OCI-LY7 (cell line): ENCODE measurements at regions not wholly inside any gene's neighbourhood (a gene's known extent, or its start where the extent isn't known, plus 50 kb on each side); places are given as distances from the start of the nearest gene placed in this dataset.

Source experiments
- EZH2phosphoT487 ChIP-seq: fragments of 200-600 bp; sonication (generic); IDR thresholded peaks from 2 replicates; pipeline ENCODE4 v1.6.1; 2018; ENCODE audit warnings: low read depth, borderline replicate concordance, mild to moderate bottlenecking, mixed run types, antibody characterized with exemption, low read length, moderate library complexity, mixed read lengths
- TF ChIP-seq, protein P1 (sequence below): fragments of 200-600 bp; sonication (generic); conservative IDR thresholded peaks from 2 replicates; pipeline ENCODE4 v1.5.1; 2014; ENCODE audit warnings: mild to moderate bottlenecking, antibody characterized with exemption, low read length, moderate library complexity, mixed read lengths

DNA sequence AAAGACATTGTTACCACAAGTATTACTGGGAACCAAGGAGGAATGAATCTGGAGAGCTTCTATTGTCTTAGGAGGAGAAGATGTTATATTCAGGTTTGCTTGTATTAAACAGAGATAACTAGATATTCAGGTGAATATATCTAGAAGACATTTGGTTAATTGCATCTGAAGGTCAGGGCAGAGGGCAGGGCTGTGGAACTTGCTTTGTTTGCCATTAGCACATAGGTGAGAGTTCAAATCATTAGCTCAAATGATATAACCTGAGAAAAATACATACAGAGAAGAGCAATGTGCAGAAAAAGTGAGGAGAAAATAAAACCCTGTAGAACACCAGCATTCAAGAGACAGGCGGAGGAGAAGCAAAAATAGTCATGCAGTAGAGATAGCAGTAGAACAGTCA is 116.8 kb downstream of the DNAJB9 start:
- TF ChIP-seq, protein P1, sequence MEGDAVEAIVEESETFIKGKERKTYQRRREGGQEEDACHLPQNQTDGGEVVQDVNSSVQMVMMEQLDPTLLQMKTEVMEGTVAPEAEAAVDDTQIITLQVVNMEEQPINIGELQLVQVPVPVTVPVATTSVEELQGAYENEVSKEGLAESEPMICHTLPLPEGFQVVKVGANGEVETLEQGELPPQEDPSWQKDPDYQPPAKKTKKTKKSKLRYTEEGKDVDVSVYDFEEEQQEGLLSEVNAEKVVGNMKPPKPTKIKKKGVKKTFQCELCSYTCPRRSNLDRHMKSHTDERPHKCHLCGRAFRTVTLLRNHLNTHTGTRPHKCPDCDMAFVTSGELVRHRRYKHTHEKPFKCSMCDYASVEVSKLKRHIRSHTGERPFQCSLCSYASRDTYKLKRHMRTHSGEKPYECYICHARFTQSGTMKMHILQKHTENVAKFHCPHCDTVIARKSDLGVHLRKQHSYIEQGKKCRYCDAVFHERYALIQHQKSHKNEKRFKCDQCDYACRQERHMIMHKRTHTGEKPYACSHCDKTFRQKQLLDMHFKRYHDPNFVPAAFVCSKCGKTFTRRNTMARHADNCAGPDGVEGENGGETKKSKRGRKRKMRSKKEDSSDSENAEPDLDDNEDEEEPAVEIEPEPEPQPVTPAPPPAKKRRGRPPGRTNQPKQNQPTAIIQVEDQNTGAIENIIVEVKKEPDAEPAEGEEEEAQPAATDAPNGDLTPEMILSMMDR = no peak
- TF ChIP-seq EZH2phosphoT487 = no peak
